ENCODE measurements at regions not wholly inside any gene's neighbourhood (a gene's known extent, or its start where the extent isn't known, plus 50 kb on each side); places are given as distances from the start of the nearest gene placed in this dataset.

DNA sequence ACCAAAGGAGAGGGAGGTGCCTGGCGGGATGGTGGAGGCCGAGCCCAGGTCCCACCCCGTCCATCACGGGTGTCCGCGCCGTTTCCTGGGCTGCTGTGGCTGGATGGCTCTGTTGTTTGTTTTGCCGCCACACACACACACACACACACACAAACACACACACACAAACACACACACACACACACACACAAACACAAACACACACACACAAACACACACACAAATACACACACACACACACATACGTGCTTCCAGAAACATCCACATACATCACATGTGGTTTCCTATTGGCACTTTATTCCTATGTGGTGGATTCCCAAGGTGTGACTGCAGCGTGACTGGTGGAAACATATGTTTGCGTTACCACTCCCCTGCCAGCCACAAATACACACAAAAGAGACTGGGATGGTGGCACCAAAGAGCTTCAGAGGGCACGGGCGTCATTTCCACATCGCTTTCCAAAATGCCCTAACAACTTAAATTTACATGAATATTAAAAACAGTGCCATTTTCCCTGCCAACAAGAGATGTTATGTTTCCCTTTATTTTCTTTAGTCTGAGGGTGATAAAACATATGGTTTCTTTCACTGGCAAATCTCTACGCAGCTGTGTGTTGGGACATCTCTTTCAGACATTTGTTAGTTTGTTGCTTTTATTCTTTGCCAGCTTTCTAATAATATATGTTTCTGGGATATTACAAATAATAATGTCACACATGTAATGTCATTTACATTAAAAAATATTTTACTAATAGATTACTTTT is 356.8 kb downstream of the BRD1 start:
- H3K9me3 ChIP-seq: no peaks in the 10 kb centered on the region
- H3K4me1 ChIP-seq (ENCODE audit: insufficient read depth): no peaks in the 10 kb centered on the region
- no peaks in the 10 kb centered on the region for H3K36me3 ChIP-seq
- no peaks in the 10 kb centered on the region for H3K27me3 ChIP-seq
- no peak overlapping the region for H3K4me3 ChIP-seq
- H3K27ac ChIP-seq: no peak overlapping the region
- no peak for DNase-seq
- 63 to 75% (median 73%) methylated on average over 15 of the region's 15 CpGs for WGBS, 3 donors
- intact Hi-C loops (cut with DNase I): no loop called here
- TF ChIP-seq EP300 (IDR thresholded peaks at IDR 0.05): no peak
- TF ChIP-seq, protein P1, sequence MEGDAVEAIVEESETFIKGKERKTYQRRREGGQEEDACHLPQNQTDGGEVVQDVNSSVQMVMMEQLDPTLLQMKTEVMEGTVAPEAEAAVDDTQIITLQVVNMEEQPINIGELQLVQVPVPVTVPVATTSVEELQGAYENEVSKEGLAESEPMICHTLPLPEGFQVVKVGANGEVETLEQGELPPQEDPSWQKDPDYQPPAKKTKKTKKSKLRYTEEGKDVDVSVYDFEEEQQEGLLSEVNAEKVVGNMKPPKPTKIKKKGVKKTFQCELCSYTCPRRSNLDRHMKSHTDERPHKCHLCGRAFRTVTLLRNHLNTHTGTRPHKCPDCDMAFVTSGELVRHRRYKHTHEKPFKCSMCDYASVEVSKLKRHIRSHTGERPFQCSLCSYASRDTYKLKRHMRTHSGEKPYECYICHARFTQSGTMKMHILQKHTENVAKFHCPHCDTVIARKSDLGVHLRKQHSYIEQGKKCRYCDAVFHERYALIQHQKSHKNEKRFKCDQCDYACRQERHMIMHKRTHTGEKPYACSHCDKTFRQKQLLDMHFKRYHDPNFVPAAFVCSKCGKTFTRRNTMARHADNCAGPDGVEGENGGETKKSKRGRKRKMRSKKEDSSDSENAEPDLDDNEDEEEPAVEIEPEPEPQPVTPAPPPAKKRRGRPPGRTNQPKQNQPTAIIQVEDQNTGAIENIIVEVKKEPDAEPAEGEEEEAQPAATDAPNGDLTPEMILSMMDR (IDR thresholded peaks at IDR 0.05): no peak
- no peak for TF ChIP-seq POLR2A (IDR thresholded peaks at IDR 0.05)

GRCh38 chr22:49469896-49470740 is 357.6 kb downstream of the BRD1 start:
- TF ChIP-seq EP300 (IDR thresholded peaks at IDR 0.05): no peak
- TF ChIP-seq, protein P1 (IDR thresholded peaks at IDR 0.05): no peak
- TF ChIP-seq POLR2A (IDR thresholded peaks at IDR 0.05): no peak
- intact Hi-C loops (cut with DNase I): no loop called here
- Histone ChIP-seq H3K27ac (no peak overlapping the region), H3K4me3 (no peak overlapping the region), H3K36me3 (no peaks in the 10 kb centered on the region), H3K4me1 (ENCODE audit: insufficient read depth) (no peaks in the 10 kb centered on the region), H3K27me3 (no peaks in the 10 kb centered on the region), H3K9me3 (no peaks in the 10 kb centered on the region)
- no peak for DNase-seq
- WGBS, 3 donors: 76 to 79% (median 77%) methylated on average over 33 of the region's 33 CpGs

DNA sequence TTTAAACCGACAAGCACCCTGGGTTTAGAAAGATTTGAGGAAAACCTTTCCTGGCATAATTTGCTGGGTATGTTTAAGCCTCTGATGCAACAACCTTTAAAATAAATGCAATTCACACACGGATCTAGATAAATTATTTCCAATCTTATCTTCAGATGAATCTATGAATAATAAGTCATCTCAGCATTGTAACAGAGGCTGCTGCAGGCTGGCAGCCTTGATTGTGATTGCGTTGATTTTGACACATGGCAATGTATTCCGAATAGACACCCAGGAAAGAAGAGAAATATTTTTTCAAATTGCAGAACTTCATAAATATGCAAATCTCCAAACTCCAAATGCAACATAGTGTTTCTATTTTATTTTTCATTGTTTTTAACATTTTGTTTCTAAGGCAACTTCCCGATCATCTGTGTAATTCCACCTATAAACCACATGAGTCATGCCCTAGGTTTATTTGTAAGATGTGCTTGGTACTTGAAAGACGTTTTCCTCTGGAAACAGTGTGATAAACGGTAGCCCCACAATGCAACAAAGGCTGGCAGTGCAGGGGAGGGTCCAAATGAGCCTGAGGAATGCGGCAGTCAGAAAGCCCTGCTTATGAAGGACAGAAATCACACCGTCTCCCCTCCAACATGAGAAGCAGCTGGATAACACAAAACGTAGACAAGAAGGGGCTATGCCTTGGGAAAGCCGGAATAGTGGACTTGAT is 359.0 kb downstream of the BRD1 start:
- intact Hi-C loops (cut with DNase I): no loop called here
- DNase-seq: no peak
- H3K27ac ChIP-seq: no peak overlapping the region
- H3K9me3 ChIP-seq: no peaks in the 10 kb centered on the region
- H3K4me1 ChIP-seq (ENCODE audit: insufficient read depth): no peaks in the 10 kb centered on the region
- no peak for TF ChIP-seq EP300 (IDR thresholded peaks at IDR 0.05)
- TF ChIP-seq, protein P1 (IDR thresholded peaks at IDR 0.05): no peak
- TF ChIP-seq POLR2A (IDR thresholded peaks at IDR 0.05): no peak
- 30 to 40% (median 31%) methylated on average over 11 of the region's 11 CpGs for WGBS, 3 donors
- no peaks in the 10 kb centered on the region for H3K36me3 ChIP-seq
- no peaks in the 10 kb centered on the region for H3K27me3 ChIP-seq
- H3K4me3 ChIP-seq: no peak overlapping the region

GRCh38 chr22:49466878-49467595 is 360.6 kb downstream of the BRD1 start:
- no peaks in the 10 kb centered on the region for H3K9me3 ChIP-seq
- 72 to 78% (median 74%) methylated on average over 17 of the region's 17 CpGs for WGBS, 3 donors
- H3K27ac ChIP-seq: no peak overlapping the region
- H3K36me3 ChIP-seq: no peaks in the 10 kb centered on the region
- no peaks in the 10 kb centered on the region for H3K4me1 ChIP-seq (ENCODE audit: insufficient read depth)
- DNase-seq: no peak
- H3K27me3 ChIP-seq: no peaks in the 10 kb centered on the region
- intact Hi-C loops (cut with DNase I): no loop called here
- H3K4me3 ChIP-seq: no peak overlapping the region
- TF ChIP-seq, protein P1 (IDR thresholded peaks at IDR 0.05): no peak
- TF ChIP-seq EP300 (IDR thresholded peaks at IDR 0.05) (no peak), POLR2A (IDR thresholded peaks at IDR 0.05) (no peak)
